Ascending aorta (tissue), 2 donors: ENCODE measurements at regions not wholly inside any gene's neighbourhood (a gene's known extent, or its start where the extent isn't known, plus 50 kb on each side); places are given as distances from the start of the nearest gene placed in this dataset.

Source experiments
- DNase-seq, 2 donors: peaks; one replicate each; pipeline ENCODE4 v3.0.0-alpha.2; 2019; ENCODE audit warnings: low spot score in 2 of 2
- H3K27ac ChIP-seq, 2 donors: fragments of 200-600 bp; sonication (generic); one replicate each; pipeline ENCODE4 v1.5.1; 2016 to 2017; ENCODE audit warnings: mild to moderate bottlenecking in 1 of 2
- H3K27me3 ChIP-seq: fragments of 200-600 bp; sonication (generic); one replicate; pipeline ENCODE4 v1.5.1; 2017
- H3K36me3 ChIP-seq, 2 donors: fragments of 200-600 bp; sonication (generic); one replicate each; pipeline ENCODE4 v1.5.1; 2016
- H3K4me1 ChIP-seq, 2 donors: fragments of 200-600 bp; sonication (generic); one replicate each; pipeline ENCODE4 v1.5.1; 2016 to 2017; ENCODE audit warnings: mild to moderate bottlenecking in 1 of 2
- H3K4me3 ChIP-seq, 2 donors: fragments of 200-600 bp; sonication (generic); one replicate each; pipeline ENCODE4 v1.5.1; 2016 to 2017; ENCODE audit warnings: mild to moderate bottlenecking in 1 of 2
- H3K9me3 ChIP-seq, 2 donors: fragments of 200-600 bp; sonication (generic); one replicate each; pipeline ENCODE4 v1.5.1; 2016
- CTCF ChIP-seq, 3 experiments: fragments of 200-600 bp in 2 of 3; fragments of 450-650 bp in 1 of 3; sonication (generic) in 2 of 3; IDR thresholded peaks; one replicate each; pipeline ENCODE4 v1.5.1; 2016 to 2019; ENCODE audit warnings: antibody characterized with exemption in 3 of 3, mild to moderate bottlenecking in 1 of 3, moderate library complexity in 1 of 3
- intact Hi-C: fragments of 100-400 bp; cut with DNase I; formaldehyde crosslinking; loops from one replicate; pipeline ENCODE4 v1.15.1; 2023

GRCh38 chr17:13775450-13775849, 173.7 kb upstream of the HS3ST3A1 start:
- Histone ChIP-seq H3K9me3 (no peaks in the 10 kb centered on the region), H3K27ac (no peak overlapping the region), H3K27me3 (no peaks in the 10 kb centered on the region), H3K36me3 (no peaks in the 10 kb centered on the region), H3K4me3 (no peak overlapping the region), H3K4me1 (no peaks in the 10 kb centered on the region)
- no peak for TF ChIP-seq CTCF (IDR thresholded peaks at IDR 0.05)
- intact Hi-C loops: no loop called here
- DNase-seq: no peak

GRCh38 chr17:13776027-13776551, 174.4 kb upstream of the HS3ST3A1 start:
- no peak for DNase-seq
- Histone ChIP-seq H3K4me3 (no peak overlapping the region), H3K9me3 (no peaks in the 10 kb centered on the region), H3K27ac (no peak overlapping the region), H3K36me3 (no peaks in the 10 kb centered on the region), H3K4me1 (no peaks in the 10 kb centered on the region), H3K27me3 (no peaks in the 10 kb centered on the region)
- intact Hi-C loops: no loop called here
- no peak for TF ChIP-seq CTCF (IDR thresholded peaks at IDR 0.05)

- Histone ChIP-seq H3K9me3 (no peaks in the 10 kb centered on the region), H3K27ac (no peak overlapping the region), H3K27me3 (no peaks in the 10 kb centered on the region), H3K4me3 (no peak overlapping the region), H3K4me1 (no peaks in the 10 kb centered on the region), H3K36me3 (no peaks in the 10 kb centered on the region)
- no peak for DNase-seq
- intact Hi-C loops: no loop called here
- TF ChIP-seq CTCF (IDR thresholded peaks at IDR 0.05): no peak
These were observed 175.3 kb upstream of the HS3ST3A1 start for GRCh38 chr17:13777003-13777402.

DNA sequence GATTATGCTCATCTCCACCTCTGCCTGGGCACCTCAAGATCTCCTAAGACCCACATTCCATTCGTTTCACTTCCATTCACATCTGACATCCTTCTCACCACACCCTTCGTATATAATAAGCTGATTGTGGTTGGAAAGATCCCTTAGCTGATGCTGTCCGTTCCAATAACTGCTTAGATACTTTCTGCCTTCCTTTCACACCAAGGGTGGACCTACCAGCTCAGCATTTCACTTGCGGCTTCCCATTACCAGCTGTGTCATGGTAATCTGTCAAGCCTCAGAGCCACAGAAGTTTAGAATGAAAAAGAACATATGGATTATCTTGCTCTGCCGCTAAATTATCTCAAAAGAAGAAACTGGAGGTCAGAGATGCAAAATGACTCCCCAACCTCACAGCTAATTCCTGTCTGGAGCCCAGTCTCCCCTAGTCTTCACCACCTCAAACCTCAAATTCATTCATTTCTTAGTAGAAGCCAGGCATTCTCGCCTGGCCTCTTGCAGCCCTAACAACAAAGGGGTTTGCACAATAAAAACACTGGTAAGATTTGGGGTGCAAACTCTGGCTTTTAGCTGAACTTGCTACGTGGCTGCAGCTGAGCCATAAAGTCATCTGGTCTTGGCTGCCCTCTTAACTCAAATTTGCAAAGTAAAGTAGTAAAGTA, 182.8 kb upstream of the HS3ST3A1 start:
- DNase-seq: no peak
- H3K9me3 ChIP-seq: no peaks in the 10 kb centered on the region
- no peak for TF ChIP-seq CTCF (IDR thresholded peaks at IDR 0.05)
- H3K4me1 ChIP-seq: no peaks in the 10 kb centered on the region
- intact Hi-C loops: no loop called here
- no peaks in the 10 kb centered on the region for H3K36me3 ChIP-seq
- no peaks in the 10 kb centered on the region for H3K27me3 ChIP-seq
- H3K4me3 ChIP-seq: no peak overlapping the region
- H3K27ac ChIP-seq: no peak overlapping the region

GRCh38 chr17:13785981-13786598, 184.4 kb upstream of the HS3ST3A1 start:
- no peaks in the 10 kb centered on the region for H3K27me3 ChIP-seq

More at GRCh38 chr17:13785981-13786598, 184.4 kb upstream of the HS3ST3A1 start:
- H3K4me1 ChIP-seq: no peaks in the 10 kb centered on the region
- no peaks in the 10 kb centered on the region for H3K9me3 ChIP-seq
- no peak for TF ChIP-seq CTCF (IDR thresholded peaks at IDR 0.05)
- no peak for DNase-seq
- no peak overlapping the region for H3K4me3 ChIP-seq
- no peaks in the 10 kb centered on the region for H3K36me3 ChIP-seq
- H3K27ac ChIP-seq: no peak overlapping the region
- intact Hi-C loops: no loop called here
